WTC11 (cell line): ENCODE measurements at regions not wholly inside any gene's neighbourhood (a gene's known extent, or its start where the extent isn't known, plus 50 kb on each side); places are given as distances from the start of the nearest gene placed in this dataset.

Experiments used
- ATAC-seq: fragments of 200-7000 bp; cut with Tn5 transposase; 2 replicates; pipeline ENCODE4 v1.10.0; 2021; ENCODE audit warnings: mild to moderate bottlenecking, moderate library complexity
- CTCF ChIA-PET: fragments of 300-600 bp; sonication (Branson Sonifier 250); formaldehyde crosslinking; loops from one replicate; lab custom pipeline; 2021; ENCODE audit warnings: antibody characterized with exemption; lab: Charles Lee
- POLR2A ChIA-PET: fragments of 350-600 bp; sonication (Branson Sonifier 250); formaldehyde crosslinking; loops from one replicate; lab custom pipeline; 2021; ENCODE audit warnings: antibody characterized with exemption; lab: Charles Lee
- DNase-seq: peaks from one replicate; pipeline ENCODE4 v3.0.0; 2021; ENCODE audit warnings: low spot score
- H3K27ac Mint-ChIP-seq: 2 replicates; pipeline ENCODE4 v1.8.0; 2021; ENCODE audit warnings: mixed read lengths
- H3K27me3 Mint-ChIP-seq: 2 replicates; pipeline ENCODE4 v1.8.0; 2021; ENCODE audit warnings: low read depth, mild to moderate bottlenecking, moderate library complexity, mixed read lengths
- H3K36me3 Mint-ChIP-seq: 2 replicates; pipeline ENCODE4 v1.8.0; 2021; ENCODE audit warnings: mixed read lengths
- H3K4me1 Mint-ChIP-seq: 2 replicates; pipeline ENCODE4 v1.8.0; 2022; ENCODE audit warnings: mixed read lengths
- H3K4me3 Mint-ChIP-seq: 2 replicates; pipeline ENCODE4 v1.8.0; 2021; ENCODE audit warnings: mild to moderate bottlenecking, moderate library complexity, mixed read lengths
- H3K9me3 Mint-ChIP-seq: 2 replicates; pipeline ENCODE4 v1.8.0; 2021; ENCODE audit warnings: mixed read lengths
- CTCF ChIP-seq: fragments of 200-600 bp; IDR thresholded peaks from 2 replicates; pipeline ENCODE4 v1.8.0; 2022; ENCODE audit warnings: antibody characterized with exemption
- ELF4 ChIP-seq: sonication (generic); formaldehyde crosslinking; IDR thresholded peaks from 2 replicates; pipeline ENCODE4 v1.8.1; 2022; ENCODE audit warnings: low read depth, mild to moderate bottlenecking, moderate library complexity, missing genetic modification reagents
- ESRRA ChIP-seq: sonication (generic); formaldehyde crosslinking; IDR thresholded peaks from 2 replicates; pipeline ENCODE4 v1.8.1; 2022; ENCODE audit warnings: mild to moderate bottlenecking, missing genetic modification reagents, borderline replicate concordance
- GRHL2 ChIP-seq: fragments of 250-450 bp; sonication (Bioruptor Pico); IDR thresholded peaks from 2 replicates; pipeline ENCODE4 v1.8.0; 2022; ENCODE audit warnings: mild to moderate bottlenecking, moderate library complexity; ENCODE audit not compliant: insufficient replicate concordance, severe bottlenecking
- MYBL2 ChIP-seq: sonication (generic); formaldehyde crosslinking; IDR thresholded peaks from 2 replicates; pipeline ENCODE4 v1.8.1; 2023; ENCODE audit warnings: mild to moderate bottlenecking, moderate library complexity, missing genetic modification reagents
- NR1H2 ChIP-seq: sonication (generic); formaldehyde crosslinking; IDR thresholded peaks from 2 replicates; pipeline ENCODE4 v1.9.0; 2021; ENCODE audit warnings: mild to moderate bottlenecking, moderate library complexity, missing genetic modification reagents
- NR3C1 ChIP-seq: sonication (generic); formaldehyde crosslinking; conservative IDR thresholded peaks from 2 replicates; pipeline ENCODE4 v1.8.1; 2023; ENCODE audit warnings: low read depth, mild to moderate bottlenecking, missing genetic modification reagents
- SMAD3 ChIP-seq: sonication (generic); formaldehyde crosslinking; IDR thresholded peaks from 2 replicates; pipeline ENCODE4 v1.8.0; 2022; ENCODE audit warnings: missing genetic modification reagents, mild to moderate bottlenecking, borderline replicate concordance
- TCF7 ChIP-seq: sonication (generic); formaldehyde crosslinking; IDR thresholded peaks from 2 replicates; pipeline ENCODE4 v1.8.0; 2022; ENCODE audit warnings: mild to moderate bottlenecking, low read depth, missing genetic modification reagents, moderate library complexity
- USF1 ChIP-seq: sonication (generic); formaldehyde crosslinking; IDR thresholded peaks from 2 replicates; pipeline ENCODE4 v1.8.0; 2022; ENCODE audit warnings: mild to moderate bottlenecking, missing genetic modification reagents
- ZBTB43 ChIP-seq: sonication (generic); formaldehyde crosslinking; IDR thresholded peaks from 2 replicates; pipeline ENCODE4 v1.8.1; 2023; ENCODE audit warnings: mild to moderate bottlenecking, missing genetic modification reagents
- ZNF232 ChIP-seq: sonication (generic); formaldehyde crosslinking; IDR thresholded peaks from 2 replicates; pipeline ENCODE4 v1.8.0; 2022; ENCODE audit warnings: mild to moderate bottlenecking, missing genetic modification reagents
- TF ChIP-seq, protein P1 (sequence below): fragments of 250-450 bp; sonication (Bioruptor Pico); IDR thresholded peaks from 2 replicates; pipeline ENCODE4 v1.8.0; 2021; ENCODE audit warnings: mild to moderate bottlenecking
- TF ChIP-seq, protein P2 (sequence below): sonication (generic); formaldehyde crosslinking; conservative IDR thresholded peaks from 2 replicates; pipeline ENCODE4 v1.8.1; 2023; ENCODE audit warnings: mild to moderate bottlenecking, low read depth, missing genetic modification reagents, moderate library complexity
- TF ChIP-seq, protein P3 (sequence below): sonication (generic); formaldehyde crosslinking; IDR thresholded peaks from 2 replicates; pipeline ENCODE4 v1.8.0; 2023; ENCODE audit warnings: missing genetic modification reagents, mild to moderate bottlenecking, borderline replicate concordance
- TF ChIP-seq, protein P4 (sequence below): sonication (generic); formaldehyde crosslinking; IDR thresholded peaks from 2 replicates; pipeline ENCODE4 v1.8.0; 2023; ENCODE audit warnings: mild to moderate bottlenecking, missing genetic modification reagents
- TF ChIP-seq, protein P5 (sequence below): fragments of 250-450 bp; sonication (Bioruptor Pico); IDR thresholded peaks from 2 replicates; pipeline ENCODE4 v1.9.0; 2021; ENCODE audit warnings: mild to moderate bottlenecking

- TF ChIP-seq, protein P1, sequence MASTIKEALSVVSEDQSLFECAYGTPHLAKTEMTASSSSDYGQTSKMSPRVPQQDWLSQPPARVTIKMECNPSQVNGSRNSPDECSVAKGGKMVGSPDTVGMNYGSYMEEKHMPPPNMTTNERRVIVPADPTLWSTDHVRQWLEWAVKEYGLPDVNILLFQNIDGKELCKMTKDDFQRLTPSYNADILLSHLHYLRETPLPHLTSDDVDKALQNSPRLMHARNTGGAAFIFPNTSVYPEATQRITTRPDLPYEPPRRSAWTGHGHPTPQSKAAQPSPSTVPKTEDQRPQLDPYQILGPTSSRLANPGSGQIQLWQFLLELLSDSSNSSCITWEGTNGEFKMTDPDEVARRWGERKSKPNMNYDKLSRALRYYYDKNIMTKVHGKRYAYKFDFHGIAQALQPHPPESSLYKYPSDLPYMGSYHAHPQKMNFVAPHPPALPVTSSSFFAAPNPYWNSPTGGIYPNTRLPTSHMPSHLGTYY (CRISPR knock-in tag) = no peak
- TF ChIP-seq, protein P2, sequence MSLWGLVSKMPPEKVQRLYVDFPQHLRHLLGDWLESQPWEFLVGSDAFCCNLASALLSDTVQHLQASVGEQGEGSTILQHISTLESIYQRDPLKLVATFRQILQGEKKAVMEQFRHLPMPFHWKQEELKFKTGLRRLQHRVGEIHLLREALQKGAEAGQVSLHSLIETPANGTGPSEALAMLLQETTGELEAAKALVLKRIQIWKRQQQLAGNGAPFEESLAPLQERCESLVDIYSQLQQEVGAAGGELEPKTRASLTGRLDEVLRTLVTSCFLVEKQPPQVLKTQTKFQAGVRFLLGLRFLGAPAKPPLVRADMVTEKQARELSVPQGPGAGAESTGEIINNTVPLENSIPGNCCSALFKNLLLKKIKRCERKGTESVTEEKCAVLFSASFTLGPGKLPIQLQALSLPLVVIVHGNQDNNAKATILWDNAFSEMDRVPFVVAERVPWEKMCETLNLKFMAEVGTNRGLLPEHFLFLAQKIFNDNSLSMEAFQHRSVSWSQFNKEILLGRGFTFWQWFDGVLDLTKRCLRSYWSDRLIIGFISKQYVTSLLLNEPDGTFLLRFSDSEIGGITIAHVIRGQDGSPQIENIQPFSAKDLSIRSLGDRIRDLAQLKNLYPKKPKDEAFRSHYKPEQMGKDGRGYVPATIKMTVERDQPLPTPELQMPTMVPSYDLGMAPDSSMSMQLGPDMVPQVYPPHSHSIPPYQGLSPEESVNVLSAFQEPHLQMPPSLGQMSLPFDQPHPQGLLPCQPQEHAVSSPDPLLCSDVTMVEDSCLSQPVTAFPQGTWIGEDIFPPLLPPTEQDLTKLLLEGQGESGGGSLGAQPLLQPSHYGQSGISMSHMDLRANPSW (CRISPR knock-in tag) = no peak
- no peak for TF ChIP-seq MYBL2 (CRISPR knock-in tag)
Measured at GRCh38 chr11:110035357-110035756, 57.8 kb upstream of the ZC3H12C start (continued).

- DNase-seq (no peak), ATAC-seq (no peak)
- ChIA-PET CTCF (no interaction called here), POLR2A (no interaction called here)
- peaks cover 3% of the 10 kb centered on the region; the same call in 1 of the 2 replicates for H3K4me1 Mint-ChIP-seq
- H3K27me3 Mint-ChIP-seq = no peaks in the 10 kb centered on the region; the same call in 1 of the 2 replicates
- TF ChIP-seq ESRRA (CRISPR knock-in tag) = no peak
- TF ChIP-seq ELF4 (CRISPR knock-in tag) = no peak
- no peak for TF ChIP-seq ZNF232 (CRISPR knock-in tag)
- TF ChIP-seq ZBTB43 (CRISPR knock-in tag) = no peak
- TF ChIP-seq, protein P3, sequence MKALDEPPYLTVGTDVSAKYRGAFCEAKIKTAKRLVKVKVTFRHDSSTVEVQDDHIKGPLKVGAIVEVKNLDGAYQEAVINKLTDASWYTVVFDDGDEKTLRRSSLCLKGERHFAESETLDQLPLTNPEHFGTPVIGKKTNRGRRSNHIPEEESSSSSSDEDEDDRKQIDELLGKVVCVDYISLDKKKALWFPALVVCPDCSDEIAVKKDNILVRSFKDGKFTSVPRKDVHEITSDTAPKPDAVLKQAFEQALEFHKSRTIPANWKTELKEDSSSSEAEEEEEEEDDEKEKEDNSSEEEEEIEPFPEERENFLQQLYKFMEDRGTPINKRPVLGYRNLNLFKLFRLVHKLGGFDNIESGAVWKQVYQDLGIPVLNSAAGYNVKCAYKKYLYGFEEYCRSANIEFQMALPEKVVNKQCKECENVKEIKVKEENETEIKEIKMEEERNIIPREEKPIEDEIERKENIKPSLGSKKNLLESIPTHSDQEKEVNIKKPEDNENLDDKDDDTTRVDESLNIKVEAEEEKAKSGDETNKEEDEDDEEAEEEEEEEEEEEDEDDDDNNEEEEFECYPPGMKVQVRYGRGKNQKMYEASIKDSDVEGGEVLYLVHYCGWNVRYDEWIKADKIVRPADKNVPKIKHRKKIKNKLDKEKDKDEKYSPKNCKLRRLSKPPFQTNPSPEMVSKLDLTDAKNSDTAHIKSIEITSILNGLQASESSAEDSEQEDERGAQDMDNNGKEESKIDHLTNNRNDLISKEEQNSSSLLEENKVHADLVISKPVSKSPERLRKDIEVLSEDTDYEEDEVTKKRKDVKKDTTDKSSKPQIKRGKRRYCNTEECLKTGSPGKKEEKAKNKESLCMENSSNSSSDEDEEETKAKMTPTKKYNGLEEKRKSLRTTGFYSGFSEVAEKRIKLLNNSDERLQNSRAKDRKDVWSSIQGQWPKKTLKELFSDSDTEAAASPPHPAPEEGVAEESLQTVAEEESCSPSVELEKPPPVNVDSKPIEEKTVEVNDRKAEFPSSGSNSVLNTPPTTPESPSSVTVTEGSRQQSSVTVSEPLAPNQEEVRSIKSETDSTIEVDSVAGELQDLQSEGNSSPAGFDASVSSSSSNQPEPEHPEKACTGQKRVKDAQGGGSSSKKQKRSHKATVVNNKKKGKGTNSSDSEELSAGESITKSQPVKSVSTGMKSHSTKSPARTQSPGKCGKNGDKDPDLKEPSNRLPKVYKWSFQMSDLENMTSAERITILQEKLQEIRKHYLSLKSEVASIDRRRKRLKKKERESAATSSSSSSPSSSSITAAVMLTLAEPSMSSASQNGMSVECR (CRISPR knock-in tag) = no peak
- no peak for TF ChIP-seq GRHL2 (CRISPR knock-in tag)
- no peak for TF ChIP-seq NR1H2 (CRISPR knock-in tag)
- TF ChIP-seq, protein P4, sequence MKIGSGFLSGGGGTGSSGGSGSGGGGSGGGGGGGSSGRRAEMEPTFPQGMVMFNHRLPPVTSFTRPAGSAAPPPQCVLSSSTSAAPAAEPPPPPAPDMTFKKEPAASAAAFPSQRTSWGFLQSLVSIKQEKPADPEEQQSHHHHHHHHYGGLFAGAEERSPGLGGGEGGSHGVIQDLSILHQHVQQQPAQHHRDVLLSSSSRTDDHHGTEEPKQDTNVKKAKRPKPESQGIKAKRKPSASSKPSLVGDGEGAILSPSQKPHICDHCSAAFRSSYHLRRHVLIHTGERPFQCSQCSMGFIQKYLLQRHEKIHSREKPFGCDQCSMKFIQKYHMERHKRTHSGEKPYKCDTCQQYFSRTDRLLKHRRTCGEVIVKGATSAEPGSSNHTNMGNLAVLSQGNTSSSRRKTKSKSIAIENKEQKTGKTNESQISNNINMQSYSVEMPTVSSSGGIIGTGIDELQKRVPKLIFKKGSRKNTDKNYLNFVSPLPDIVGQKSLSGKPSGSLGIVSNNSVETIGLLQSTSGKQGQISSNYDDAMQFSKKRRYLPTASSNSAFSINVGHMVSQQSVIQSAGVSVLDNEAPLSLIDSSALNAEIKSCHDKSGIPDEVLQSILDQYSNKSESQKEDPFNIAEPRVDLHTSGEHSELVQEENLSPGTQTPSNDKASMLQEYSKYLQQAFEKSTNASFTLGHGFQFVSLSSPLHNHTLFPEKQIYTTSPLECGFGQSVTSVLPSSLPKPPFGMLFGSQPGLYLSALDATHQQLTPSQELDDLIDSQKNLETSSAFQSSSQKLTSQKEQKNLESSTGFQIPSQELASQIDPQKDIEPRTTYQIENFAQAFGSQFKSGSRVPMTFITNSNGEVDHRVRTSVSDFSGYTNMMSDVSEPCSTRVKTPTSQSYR = no peak
- TF ChIP-seq SMAD3 (CRISPR knock-in tag) = no peak
- TF ChIP-seq USF1 (CRISPR knock-in tag) = no peak
- TF ChIP-seq TCF7 (CRISPR knock-in tag) = no peak
- TF ChIP-seq NR3C1 (CRISPR knock-in tag) = no peak
- TF ChIP-seq CTCF = no peak
- TF ChIP-seq, protein P5, sequence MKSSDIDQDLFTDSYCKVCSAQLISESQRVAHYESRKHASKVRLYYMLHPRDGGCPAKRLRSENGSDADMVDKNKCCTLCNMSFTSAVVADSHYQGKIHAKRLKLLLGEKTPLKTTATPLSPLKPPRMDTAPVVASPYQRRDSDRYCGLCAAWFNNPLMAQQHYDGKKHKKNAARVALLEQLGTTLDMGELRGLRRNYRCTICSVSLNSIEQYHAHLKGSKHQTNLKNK (CRISPR knock-in tag) = no peak
- no peaks in the 10 kb centered on the region for H3K36me3 Mint-ChIP-seq
- no peak overlapping the region for H3K4me3 Mint-ChIP-seq
- H3K9me3 Mint-ChIP-seq = no peaks in the 10 kb centered on the region; the same call in 1 of the 2 replicates
- H3K27ac Mint-ChIP-seq = no peak overlapping the region
Measured at GRCh38 chr11:110038201-110038600, 55.0 kb upstream of the ZC3H12C start.
